H1 (cell line): ENCODE measurements at regions not wholly inside any gene's neighbourhood (a gene's known extent, or its start where the extent isn't known, plus 50 kb on each side); places are given as distances from the start of the nearest gene placed in this dataset.

Experiments used
- CTCF ChIA-PET: fragments of 300-600 bp; sonication (Branson Sonifier 250); formaldehyde crosslinking; loops from one replicate; lab custom pipeline; 2021; ENCODE audit not compliant: partially characterized antibody; lab: Charles Lee
- POLR2A ChIA-PET: fragments of 300-600 bp; sonication (Branson Sonifier 250); formaldehyde crosslinking; loops from one replicate; lab custom pipeline; 2021; ENCODE audit warnings: inconsistent platforms; ENCODE audit not compliant: partially characterized antibody; lab: Charles Lee
- DNase-seq, 2 experiments: peaks; one replicate each; pipeline versions ENCODE4 v3.0.0 to v3.0.0-alpha.2; 2010 to 2022; ENCODE audit warnings: low spot score in 2 of 2, low read depth in 1 of 2, mixed read lengths in 1 of 2
- FAIRE-seq: peaks from 2 replicates; lab custom pipeline; 2011; peaks lifted over from hg19 to GRCh38; lab: Jason Lieb, UNC
- H2AFZ ChIP-seq: 2 replicates; pipeline ENCODE4 v1.8.1; 2012; ENCODE audit warnings: low read length, inconsistent platforms
- H2AK5ac ChIP-seq: 2 replicates; pipeline ENCODE4 v1.6.1; 2013; ENCODE audit warnings: low read depth, low read length
- H2BK120ac ChIP-seq: replicated peaks from 2 replicates; pipeline ENCODE3; 2013; ENCODE audit warnings: low read depth, low read length, inconsistent platforms
- H2BK12ac ChIP-seq: 2 replicates; pipeline ENCODE4 v1.6.1; 2013; ENCODE audit warnings: low read depth, low read length
- H2BK15ac ChIP-seq: 2 replicates; pipeline ENCODE4 v1.6.1; 2013; ENCODE audit warnings: low read length
- H2BK20ac ChIP-seq: 2 replicates; pipeline ENCODE4 v1.6.1; 2013; ENCODE audit warnings: low read length
- H2BK5ac ChIP-seq: 2 replicates; pipeline ENCODE4 v1.6.1; 2013; ENCODE audit warnings: low read depth, low read length
- H3K14ac ChIP-seq: 2 replicates; pipeline ENCODE4 v1.6.1; 2013; ENCODE audit warnings: inconsistent platforms; ENCODE audit not compliant: insufficient read length
- H3K18ac ChIP-seq: 2 replicates; pipeline ENCODE4 v1.6.1; 2013; ENCODE audit warnings: low read length; ENCODE audit errors: extremely low read depth
- H3K23ac ChIP-seq: 2 replicates; pipeline ENCODE4 v1.6.1; 2013; ENCODE audit warnings: inconsistent platforms; ENCODE audit not compliant: insufficient read length
- H3K23me2 ChIP-seq: 2 replicates; pipeline ENCODE4 v1.6.1; 2013; ENCODE audit warnings: low read depth, low read length
- H3K27ac ChIP-seq: 2 replicates; pipeline ENCODE4 v1.6.1; 2011; ENCODE audit warnings: low read depth, low read length, inconsistent platforms
- H3K27me3 ChIP-seq, 4 experiments: replicated peaks in 1 of 4; 1 replicate in 1 of 4; 2 replicates in 3 of 4; pipeline versions ENCODE4 v1.6.1 to v1.8.1; 2011 to 2013; ENCODE audit warnings: low read length in 3 of 4, mild to moderate bottlenecking in 3 of 4, inconsistent platforms in 2 of 4, mixed read lengths in 2 of 4, moderate library complexity in 1 of 4; ENCODE audit not compliant: control insufficient read depth in 3 of 4, insufficient read depth in 3 of 4; ENCODE audit errors: extremely low read depth in 1 of 4
- H3K36me3 ChIP-seq, 4 experiments: 2 replicates each; pipeline versions ENCODE4 v1.6.1 to v1.8.1; 2011 to 2013; ENCODE audit warnings: mild to moderate bottlenecking in 4 of 4, low read length in 3 of 4, moderate library complexity in 2 of 4, control low read depth in 1 of 4, inconsistent platforms in 1 of 4; ENCODE audit not compliant: insufficient read depth in 4 of 4, control insufficient read depth in 2 of 4
- H3K4ac ChIP-seq: replicated peaks from 2 replicates; pipeline ENCODE3; 2013; ENCODE audit warnings: low read length, low read depth, mixed read lengths, inconsistent platforms; ENCODE audit not compliant: insufficient read length
- H3K4me1 ChIP-seq, 4 experiments: replicated peaks in 1 of 4; 1 replicate in 1 of 4; 2 replicates in 3 of 4; pipeline versions ENCODE4 v1.6.1 to v1.8.1; 2011 to 2013; ENCODE audit warnings: low read length in 3 of 4, inconsistent platforms in 2 of 4, mixed read lengths in 1 of 4; ENCODE audit not compliant: insufficient read depth in 4 of 4, control insufficient read depth in 3 of 4
- H3K4me2 ChIP-seq, 2 experiments: 2 replicates each; pipeline versions ENCODE4 v1.6.1 to v1.8.1; 2011 to 2013; ENCODE audit warnings: low read depth in 2 of 2, low read length in 2 of 2, control low read depth in 1 of 2, inconsistent platforms in 1 of 2, mild to moderate bottlenecking in 1 of 2; ENCODE audit not compliant: insufficient read depth in 1 of 2
- H3K4me3 ChIP-seq, 4 experiments: fragments of 200-600, 300-600 bp in 1 of 4; sonication (generic), shearing (Covaris generic), sonication (Bioruptor Twin) in 1 of 4; 2 replicates each; pipeline versions ENCODE4 v1.5.1 to v1.8.1; 2011 to 2016; ENCODE audit warnings: low read length in 4 of 4, low read depth in 3 of 4, control low read depth in 2 of 4, inconsistent platforms in 2 of 4, mild to moderate bottlenecking in 2 of 4, mixed read lengths in 1 of 4, moderate library complexity in 1 of 4; ENCODE audit not compliant: insufficient read depth in 2 of 4; ENCODE audit errors: extremely low read depth in 1 of 4
- H3K56ac ChIP-seq: replicated peaks from 2 replicates; pipeline ENCODE3; 2013; ENCODE audit warnings: low read depth, mild to moderate bottlenecking, mixed read lengths, low read length, inconsistent platforms; ENCODE audit not compliant: insufficient read length
- H3K79me1 ChIP-seq: 2 replicates; pipeline ENCODE4 v1.6.1; 2013; ENCODE audit warnings: low read depth, low read length, control low read depth
- H3K79me2 ChIP-seq, 2 experiments: 2 replicates each; pipeline versions ENCODE4 v1.6.1 to v1.8.1; 2012 to 2013; ENCODE audit warnings: low read length in 2 of 2, mild to moderate bottlenecking in 2 of 2, inconsistent platforms in 1 of 2; ENCODE audit not compliant: insufficient read depth in 2 of 2, control insufficient read depth in 1 of 2
- H3K9ac ChIP-seq, 4 experiments: replicated peaks in 1 of 4; 1 replicate in 1 of 4; 2 replicates in 3 of 4; pipeline versions ENCODE4 v1.6.1 to v1.8.1; 2011 to 2013; ENCODE audit warnings: low read depth in 3 of 4, low read length in 3 of 4, control low read depth in 2 of 4, mild to moderate bottlenecking in 2 of 4, moderate library complexity in 2 of 4, inconsistent platforms in 1 of 4; ENCODE audit errors: extremely low read depth in 1 of 4
- H3K9me3 ChIP-seq, 2 experiments: 2 replicates each; pipeline versions ENCODE4 v1.6.1 to v1.8.1; 2012 to 2013; ENCODE audit warnings: mild to moderate bottlenecking in 2 of 2, moderate library complexity in 2 of 2, control low read depth in 1 of 2, inconsistent platforms in 1 of 2, low read depth in 1 of 2, low read length in 1 of 2, mixed read lengths in 1 of 2; ENCODE audit not compliant: insufficient read depth in 2 of 2
- H4K20me1 ChIP-seq, 2 experiments: replicated peaks in 1 of 2; 2 replicates each; pipeline versions ENCODE3 to v1.8.1; 2011 to 2013; ENCODE audit warnings: inconsistent platforms in 2 of 2, low read length in 2 of 2, mild to moderate bottlenecking in 1 of 2; ENCODE audit not compliant: insufficient read depth in 2 of 2, control insufficient read depth in 1 of 2
- H4K5ac ChIP-seq: 2 replicates; pipeline ENCODE4 v1.6.1; 2013; ENCODE audit warnings: low read length, low read depth, mixed read lengths, inconsistent platforms; ENCODE audit not compliant: insufficient read length
- H4K8ac ChIP-seq: 2 replicates; pipeline ENCODE4 v1.8.0; 2013; ENCODE audit warnings: mild to moderate bottlenecking, moderate library complexity, low read length, inconsistent platforms; ENCODE audit not compliant: insufficient read depth; ENCODE audit errors: extremely low read depth
- H4K91ac ChIP-seq: replicated peaks from 2 replicates; pipeline ENCODE3; 2013; ENCODE audit warnings: low read length, mixed read lengths, inconsistent platforms; ENCODE audit not compliant: insufficient read length
- ATF2 ChIP-seq: IDR thresholded peaks from 2 replicates; pipeline ENCODE4 v1.6.1; 2012; ENCODE audit warnings: low read length, inconsistent platforms
- ATF3 ChIP-seq: IDR thresholded peaks from 2 replicates; pipeline ENCODE4 v1.6.1; 2011; ENCODE audit warnings: low read depth, mild to moderate bottlenecking, low read length; ENCODE audit not compliant: insufficient read depth
- CHD1 ChIP-seq: IDR thresholded peaks from 2 replicates; pipeline ENCODE4 v1.6.1; 2012; ENCODE audit warnings: low read depth, low read length, improper control_type of control experiment
- EZH2 ChIP-seq: fragments of 200-600 bp; sonication (generic); IDR thresholded peaks from 2 replicates; pipeline ENCODE4 v1.7.1; 2012; ENCODE audit warnings: low read depth, mild to moderate bottlenecking, moderate library complexity, low read length, inconsistent platforms; ENCODE audit not compliant: severe bottlenecking
- GABPA ChIP-seq: IDR thresholded peaks from 2 replicates; pipeline ENCODE4 v1.6.1; 2011; ENCODE audit warnings: mild to moderate bottlenecking, low read length, moderate library complexity, borderline replicate concordance; ENCODE audit not compliant: insufficient read depth
- JUN ChIP-seq: IDR thresholded peaks from 2 replicates; pipeline ENCODE4 v1.6.1; 2011; ENCODE audit warnings: low read depth, mild to moderate bottlenecking, improper control_type of control experiment, low read length
- MAX ChIP-seq: IDR thresholded peaks from 2 replicates; pipeline ENCODE4 v1.6.1; 2012; ENCODE audit warnings: inconsistent platforms
- NRF1 ChIP-seq: IDR thresholded peaks from 2 replicates; pipeline ENCODE4 v1.6.1; 2011; ENCODE audit warnings: mild to moderate bottlenecking, low read depth, low read length, improper control_type of control experiment
- POLR2AphosphoS5 ChIP-seq: IDR thresholded peaks from 2 replicates; pipeline ENCODE4 v1.6.1; 2011; ENCODE audit warnings: low read depth, low read length
- RBBP5 ChIP-seq: IDR thresholded peaks from 2 replicates; pipeline ENCODE4 v1.7.1; 2012; ENCODE audit warnings: low read depth, mild to moderate bottlenecking, inconsistent platforms, low read length, moderate library complexity, borderline replicate concordance
- TAF7 ChIP-seq: optimal IDR thresholded peaks from 2 replicates; pipeline ENCODE3; 2011; ENCODE audit warnings: low read depth, mild to moderate bottlenecking, inconsistent platforms, low read length, moderate library complexity, borderline replicate concordance
- YY1 ChIP-seq: IDR thresholded peaks from 2 replicates; pipeline ENCODE4 v1.6.1; 2011; ENCODE audit warnings: low read depth, mild to moderate bottlenecking, low read length
- WGBS, 2 experiments: shearing (Covaris generic) in 1 of 2; methylation state at CpG; one replicate each; pipeline versions ENCODE4 v1.1.6 to v1.1.7; 2013 to 2015; ENCODE audit warnings: low lambda C conversion rate in 2 of 2, mixed read lengths in 2 of 2, inconsistent platforms in 1 of 2, low coverage in 1 of 2, missing lambda C conversion rate in 1 of 2; ENCODE audit not compliant: insufficient replicate concordance in 2 of 2, insufficient coverage in 1 of 2, insufficient read length in 1 of 2; ENCODE audit errors: extremely low coverage in 1 of 2, missing lambda C conversion rate in 1 of 2; 5-methylcytosine and 5-hydroxymethylcytosine counted together

GRCh38 chr12:105978276-105978675 lies 160.5 kb downstream of the NUAK1 start:
- Histone ChIP-seq H4K91ac (no peak overlapping the region), H3K4me2 (no peak overlapping the region), H4K5ac (no peak overlapping the region), H3K4me3 (no peak overlapping the region), H3K23me2 (no peaks in the 10 kb centered on the region), H4K8ac (no peak overlapping the region), H3K79me1 (no peaks in the 10 kb centered on the region), H2BK5ac (no peak overlapping the region), H2BK12ac (no peak overlapping the region), H3K4ac (no peak overlapping the region), H2AK5ac (no peak overlapping the region), H3K36me3 (no peaks in the 10 kb centered on the region), H3K23ac (no peak overlapping the region), H3K4me1 (peaks cover 0 to 5% (median 2%) of the 10 kb centered on the region in 4 experiments; a peak in 3 of 7 replicates), H2AFZ (no peak overlapping the region), H4K20me1 (no peaks in the 10 kb centered on the region), H3K56ac (no peak overlapping the region), H2BK15ac (no peak overlapping the region), H3K79me2 (no peaks in the 10 kb centered on the region), H3K27ac (no peak overlapping the region), H3K18ac (no peak overlapping the region), H2BK20ac (no peak overlapping the region), H3K9ac (no peak overlapping the region), H3K14ac (no peak overlapping the region), H3K9me3 (no peaks in the 10 kb centered on the region), H2BK120ac (no peak overlapping the region), H3K27me3 (no peaks in the 10 kb centered on the region)
- no peak for FAIRE-seq
- no peak for DNase-seq
- 87% methylated on average over 3 of the region's 3 CpGs; no CpG with 5 or more reads in 1 of the 2 experiments for WGBS, 2 experiments
- CTCF ChIA-PET: interaction anchor here (0.6 to 2.5 kb wide), 5 partner anchors 12 to 273 kb away, joined by 3 to 7 read pairs (median 3); no protein-coding TSS in a partner anchor
- POLR2A ChIA-PET: no interaction called here
- TF ChIP-seq POLR2AphosphoS5 (no peak), ATF2 (no peak), YY1 (no peak), EZH2 (no peak), ATF3 (no peak), TAF7 (no peak), RBBP5 (no peak), CHD1 (no peak), NRF1 (no peak), GABPA (no peak), JUN (no peak), MAX (no peak)
